GM19035 (cell line): ENCODE measurements at regions not wholly inside any gene's neighbourhood (a gene's known extent, or its start where the extent isn't known, plus 50 kb on each side); places are given as distances from the start of the nearest gene placed in this dataset.

ENCODE experiments used
- ATAC-seq: cut with Tn5 transposase; IDR thresholded peaks from one replicate; pipeline ENCODE4 v1.9.1; 2021; ENCODE audit not compliant: unreplicated experiment

- ATAC-seq = no peak
These were observed 70.1 kb upstream of the RORA start for GRCh38 chr15:61299075-61299763.

DNA sequence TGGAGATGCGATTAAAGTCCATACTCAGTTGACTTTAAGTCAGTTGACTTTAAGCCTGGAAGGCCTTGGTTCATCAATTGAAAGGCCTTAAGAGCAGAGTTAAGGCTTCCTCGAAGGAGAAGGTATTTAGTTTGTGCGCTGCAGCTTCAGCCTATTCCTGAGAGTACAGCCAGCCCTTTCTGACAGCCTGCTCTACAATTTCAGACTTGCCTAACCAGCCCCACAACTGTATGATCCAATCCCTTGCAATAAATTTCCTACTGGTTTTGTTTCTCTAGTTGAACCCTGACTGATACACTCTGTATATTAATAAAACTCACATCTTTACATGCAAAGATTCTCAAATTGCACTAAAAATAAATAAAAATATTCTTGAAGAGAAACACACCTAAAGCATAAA lies 66.1 kb upstream of the RORA start:
- no peak for ATAC-seq

GRCh38 chr15:61282661-61283060 lies 53.6 kb upstream of the RORA start:
- ATAC-seq = no peak

- no peak for ATAC-seq
These were observed 52.2 kb upstream of the RORA start for GRCh38 chr15:61281328-61281727.
